ENCODE measurements at regions not wholly inside any gene's neighbourhood (a gene's known extent, or its start where the extent isn't known, plus 50 kb on each side); places are given as distances from the start of the nearest gene placed in this dataset.

DNA sequence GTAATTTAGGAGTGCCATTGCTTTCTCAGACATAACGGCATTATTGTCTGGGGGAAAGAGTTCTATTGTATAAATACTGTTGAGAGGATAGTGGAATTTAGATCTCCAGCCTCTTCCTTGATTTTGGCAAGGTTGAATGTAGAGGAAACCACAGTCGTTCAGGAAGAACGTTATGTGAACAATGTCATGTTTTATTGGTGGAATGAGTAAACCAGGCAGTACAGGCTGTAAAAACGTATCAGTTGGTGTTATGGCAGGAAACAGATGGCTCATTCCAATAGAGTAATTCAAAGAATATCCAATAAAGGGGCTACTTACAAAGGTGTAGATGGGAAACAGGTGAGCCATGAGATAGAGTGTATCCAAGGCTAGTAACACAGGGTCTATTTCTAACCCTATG is 123.6 kb upstream of the SLC35B3 start:
- H3K9me3 ChIP-seq (ENCODE audit: low read depth, low read length), result no peaks in the 10 kb centered on the region
- H3K4me3 ChIP-seq (ENCODE audit: low read length), result no peak overlapping the region
- H3K27me3 ChIP-seq (ENCODE audit: insufficient read depth, low read length), result no peaks in the 10 kb centered on the region
- H3K4me1 ChIP-seq (ENCODE audit: insufficient read depth, low read length), result no peaks in the 10 kb centered on the region

DNA sequence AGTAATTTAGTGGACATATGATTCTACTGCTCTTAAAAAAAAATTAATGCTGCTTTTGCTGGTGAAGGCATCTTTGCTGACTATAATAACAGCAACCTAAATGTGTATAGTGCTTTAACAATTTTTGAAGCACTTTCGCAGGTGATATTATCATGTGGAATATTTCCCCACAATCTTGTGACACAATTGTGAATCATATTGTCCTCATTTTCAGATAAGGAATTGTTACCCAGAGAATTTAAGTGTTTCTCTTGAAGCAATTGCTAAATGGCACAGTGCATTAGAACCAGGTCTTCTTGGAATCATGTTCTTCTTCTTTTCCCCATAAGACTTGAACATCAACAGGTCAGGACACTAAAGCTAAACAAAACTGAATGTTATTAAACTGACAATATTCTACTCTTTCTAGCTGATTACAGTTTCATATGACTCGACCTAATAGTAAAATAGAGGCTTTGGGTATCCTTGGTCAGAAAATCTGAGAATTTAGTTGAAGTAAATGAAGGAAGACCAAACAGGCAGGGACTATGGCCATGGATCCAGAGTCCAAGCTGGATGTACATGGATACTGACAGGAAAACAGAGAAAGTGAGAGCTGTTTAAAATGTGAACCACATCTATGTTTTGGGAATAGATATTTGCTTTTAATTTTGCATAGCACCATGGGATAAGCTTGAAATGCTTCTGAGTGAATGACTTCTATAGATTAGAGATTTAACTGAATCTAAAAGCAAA is 121.8 kb upstream of the SLC35B3 start:
- Histone ChIP-seq H3K9me3 (ENCODE audit: low read depth, low read length) (no peaks in the 10 kb centered on the region), H3K4me3 (ENCODE audit: low read length) (no peak overlapping the region), H3K27me3 (ENCODE audit: insufficient read depth, low read length) (no peaks in the 10 kb centered on the region), H3K4me1 (ENCODE audit: insufficient read depth, low read length) (no peaks in the 10 kb centered on the region)

- Histone ChIP-seq H3K9me3 (ENCODE audit: low read depth, low read length) (no peaks in the 10 kb centered on the region), H3K27me3 (ENCODE audit: insufficient read depth, low read length) (no peaks in the 10 kb centered on the region), H3K4me3 (ENCODE audit: low read length) (no peak overlapping the region), H3K4me1 (ENCODE audit: insufficient read depth, low read length) (no peaks in the 10 kb centered on the region)
These were observed 121.1 kb upstream of the SLC35B3 start for GRCh38 chr6:8556370-8557013.

DNA sequence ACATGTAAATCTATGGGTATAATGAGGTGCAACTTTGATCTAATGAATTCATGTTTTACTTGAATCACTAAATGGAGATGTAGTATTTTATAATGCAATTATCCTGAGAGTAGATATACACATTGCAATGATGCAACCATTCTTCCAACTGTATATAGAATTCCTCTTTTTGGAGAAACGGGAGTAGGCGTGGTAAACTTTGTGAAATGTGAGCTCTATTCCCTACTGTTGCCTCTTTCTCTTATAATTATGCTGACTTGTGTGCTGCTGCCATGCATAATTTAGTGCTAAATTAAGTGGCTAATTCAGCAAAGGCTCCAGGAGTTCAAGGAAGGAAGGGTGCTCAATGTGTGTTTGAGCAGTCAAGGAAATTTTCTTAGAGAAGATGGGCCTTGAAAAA is 116.6 kb upstream of the SLC35B3 start:
- H3K9me3 ChIP-seq (ENCODE audit: low read depth, low read length), result no peaks in the 10 kb centered on the region
- no peaks in the 10 kb centered on the region for H3K4me1 ChIP-seq (ENCODE audit: insufficient read depth, low read length)
- no peak overlapping the region for H3K4me3 ChIP-seq (ENCODE audit: low read length)
- H3K27me3 ChIP-seq (ENCODE audit: insufficient read depth, low read length), result no peaks in the 10 kb centered on the region

GRCh38 chr6:8551386-8551785 is 116.0 kb upstream of the SLC35B3 start:
- Histone ChIP-seq H3K4me3 (ENCODE audit: low read length) (no peak overlapping the region), H3K9me3 (ENCODE audit: low read depth, low read length) (no peaks in the 10 kb centered on the region), H3K4me1 (ENCODE audit: insufficient read depth, low read length) (no peaks in the 10 kb centered on the region), H3K27me3 (ENCODE audit: insufficient read depth, low read length) (no peaks in the 10 kb centered on the region)

DNA sequence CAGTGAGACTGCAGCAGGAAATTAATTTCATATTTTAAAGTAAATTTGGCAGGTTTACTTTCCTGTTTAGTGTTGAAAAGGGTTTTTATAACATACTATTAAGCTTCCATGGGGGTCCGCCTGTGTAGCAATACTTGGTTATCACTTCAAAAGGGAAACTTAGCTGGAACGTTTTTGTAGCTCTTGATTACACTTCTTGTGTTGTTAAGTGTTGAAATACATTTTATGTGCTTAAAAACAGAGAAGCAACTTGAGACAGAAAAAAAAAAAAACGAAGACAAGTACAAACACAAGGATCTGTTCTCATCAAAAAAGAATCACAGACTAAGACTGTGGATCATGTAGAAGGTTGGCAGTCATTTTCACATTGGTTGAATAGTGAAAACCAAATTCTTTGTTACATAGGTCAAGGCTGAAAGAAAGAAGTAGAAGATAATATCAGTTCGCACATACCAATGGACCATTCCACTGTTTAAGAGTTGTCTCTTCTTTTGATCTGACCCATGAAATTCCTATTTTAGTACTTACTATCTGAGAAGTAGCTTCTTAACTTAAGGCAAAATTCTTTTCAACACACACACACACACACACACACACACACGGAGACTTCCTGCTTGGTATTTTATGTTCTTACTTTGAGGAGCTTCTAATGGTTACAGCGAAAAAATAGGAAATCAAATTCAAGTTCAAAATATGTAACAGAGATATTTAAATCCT is 113.9 kb upstream of the SLC35B3 start:
- H3K4me1 ChIP-seq (ENCODE audit: insufficient read depth, low read length), result no peaks in the 10 kb centered on the region
- H3K9me3 ChIP-seq (ENCODE audit: low read depth, low read length), result no peaks in the 10 kb centered on the region
- no peaks in the 10 kb centered on the region for H3K27me3 ChIP-seq (ENCODE audit: insufficient read depth, low read length)
- H3K4me3 ChIP-seq (ENCODE audit: low read length), result no peak overlapping the region

DNA sequence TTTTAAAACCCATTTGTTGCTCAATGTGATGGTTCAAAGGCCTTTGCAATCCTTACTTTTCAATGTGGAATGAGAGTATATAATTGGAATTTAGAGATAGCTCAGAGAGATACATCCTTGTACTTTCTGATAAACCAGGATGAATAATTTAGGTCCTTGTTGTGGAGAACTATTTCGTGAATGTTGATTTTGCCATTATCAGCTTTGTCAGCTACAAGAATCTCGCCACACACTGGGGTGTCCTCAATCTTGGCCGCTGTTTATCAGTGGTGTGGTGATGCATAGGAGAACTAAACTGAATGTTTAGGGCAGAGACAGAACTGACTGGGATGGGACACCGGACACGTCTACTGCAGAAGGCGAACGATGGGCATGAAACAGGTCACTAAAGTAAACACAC is 111.2 kb upstream of the SLC35B3 start:
- Histone ChIP-seq H3K27me3 (ENCODE audit: insufficient read depth, low read length) (no peaks in the 10 kb centered on the region), H3K4me3 (ENCODE audit: low read length) (no peak overlapping the region), H3K9me3 (ENCODE audit: low read depth, low read length) (no peaks in the 10 kb centered on the region), H3K4me1 (ENCODE audit: insufficient read depth, low read length) (no peaks in the 10 kb centered on the region)

DNA sequence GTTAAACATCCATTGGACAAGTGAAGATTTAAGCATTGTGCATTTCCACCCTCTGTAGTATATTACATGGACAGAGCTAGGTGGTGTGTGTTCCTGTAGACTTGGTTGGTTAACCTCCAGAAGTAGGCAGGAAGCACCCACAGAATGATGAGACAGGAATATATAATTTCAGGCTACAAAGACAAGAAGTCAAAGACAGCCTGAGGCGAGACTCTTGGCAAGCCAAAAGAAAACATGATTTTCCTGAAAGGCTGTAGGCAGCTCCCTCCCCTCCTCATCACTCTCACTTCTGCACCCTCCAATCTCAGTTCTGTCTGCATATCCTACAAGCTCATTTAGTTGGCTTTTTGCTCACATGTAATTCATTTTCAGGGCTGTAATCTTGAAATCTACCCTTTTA is 110.0 kb upstream of the SLC35B3 start:
- H3K4me3 ChIP-seq (ENCODE audit: low read length), result no peak overlapping the region
- H3K4me1 ChIP-seq (ENCODE audit: insufficient read depth, low read length), result no peaks in the 10 kb centered on the region
- no peaks in the 10 kb centered on the region for H3K27me3 ChIP-seq (ENCODE audit: insufficient read depth, low read length)
- H3K9me3 ChIP-seq (ENCODE audit: low read depth, low read length), result peaks cover 3% of the 10 kb centered on the region

- Histone ChIP-seq H3K27me3 (ENCODE audit: insufficient read depth, low read length) (no peaks in the 10 kb centered on the region), H3K4me1 (ENCODE audit: insufficient read depth, low read length) (no peaks in the 10 kb centered on the region), H3K9me3 (ENCODE audit: low read depth, low read length) (peaks cover 9% of the 10 kb centered on the region), H3K4me3 (ENCODE audit: low read length) (no peak overlapping the region)
These were observed 108.4 kb upstream of the SLC35B3 start for GRCh38 chr6:8543714-8544113.

GRCh38 chr6:8539453-8539852 is 104.1 kb upstream of the SLC35B3 start:
- H3K4me3 ChIP-seq (ENCODE audit: low read length), result no peak overlapping the region
- no peaks in the 10 kb centered on the region for H3K27me3 ChIP-seq (ENCODE audit: insufficient read depth, low read length)
- no peaks in the 10 kb centered on the region for H3K4me1 ChIP-seq (ENCODE audit: insufficient read depth, low read length)
- peaks cover 9% of the 10 kb centered on the region for H3K9me3 ChIP-seq (ENCODE audit: low read depth, low read length)

DNA sequence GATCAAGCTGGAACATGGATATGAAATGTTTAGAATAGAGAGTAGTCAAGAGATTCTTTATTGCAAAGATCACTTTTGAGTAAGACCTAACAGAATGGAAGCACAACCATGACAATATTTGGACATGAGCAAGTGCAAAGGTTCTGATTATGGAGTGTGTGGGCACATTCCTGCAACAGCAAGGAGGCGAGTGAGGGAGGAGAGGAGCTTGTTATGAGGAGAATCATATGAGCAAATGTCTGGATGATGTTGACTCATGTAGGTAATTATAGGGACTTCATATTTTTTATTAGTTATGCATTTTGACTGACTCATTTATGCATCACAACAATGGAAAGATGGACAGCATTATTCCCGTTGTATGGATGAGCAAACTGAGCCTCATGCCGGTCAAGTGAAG is 100.8 kb upstream of the SLC35B3 start:
- Histone ChIP-seq H3K9me3 (ENCODE audit: low read depth, low read length) (peaks cover 9% of the 10 kb centered on the region), H3K4me1 (ENCODE audit: insufficient read depth, low read length) (no peaks in the 10 kb centered on the region), H3K27me3 (ENCODE audit: insufficient read depth, low read length) (no peaks in the 10 kb centered on the region), H3K4me3 (ENCODE audit: low read length) (no peak overlapping the region)

GRCh38 chr6:8535519-8535918 is 100.2 kb upstream of the SLC35B3 start:
- Histone ChIP-seq H3K27me3 (ENCODE audit: insufficient read depth, low read length) (no peaks in the 10 kb centered on the region), H3K4me1 (ENCODE audit: insufficient read depth, low read length) (no peaks in the 10 kb centered on the region), H3K9me3 (ENCODE audit: low read depth, low read length) (peaks cover 7% of the 10 kb centered on the region), H3K4me3 (ENCODE audit: low read length) (no peak overlapping the region)

DNA sequence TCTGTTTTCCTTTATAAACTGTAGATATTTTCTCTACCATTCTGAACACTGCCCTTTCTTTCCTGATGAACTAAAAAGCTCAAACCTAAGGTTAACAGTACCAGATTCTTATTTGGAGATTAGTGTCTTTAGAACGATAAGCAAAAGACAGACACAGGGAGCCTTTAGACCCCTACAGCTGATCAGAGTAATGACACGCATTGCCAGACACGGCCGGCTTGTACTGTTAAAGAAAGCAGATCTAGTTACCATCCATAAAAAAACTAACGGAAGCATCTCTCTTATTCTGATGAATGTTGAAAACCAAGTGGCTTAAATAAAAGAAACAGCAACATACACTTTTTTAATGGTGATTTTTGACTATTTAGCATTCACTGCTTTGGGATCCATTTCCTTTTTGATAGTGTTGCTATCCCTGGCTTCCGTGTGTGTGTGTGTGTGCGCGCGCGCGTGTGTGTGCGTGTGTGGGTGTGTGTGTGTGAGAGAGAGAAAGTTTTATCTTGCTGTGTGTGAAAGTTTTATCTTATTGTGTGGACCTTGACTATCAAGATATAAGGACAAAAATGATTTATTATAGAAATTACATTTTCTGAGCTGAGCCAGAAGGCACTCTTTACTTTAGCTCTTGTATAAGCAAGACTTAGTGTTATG is 95.6 kb upstream of the SLC35B3 start:
- Histone ChIP-seq H3K4me3 (ENCODE audit: low read length) (no peak overlapping the region), H3K27me3 (ENCODE audit: insufficient read depth, low read length) (no peaks in the 10 kb centered on the region), H3K9me3 (ENCODE audit: low read depth, low read length) (no peaks in the 10 kb centered on the region), H3K4me1 (ENCODE audit: insufficient read depth, low read length) (no peaks in the 10 kb centered on the region)

GRCh38 chr6:8529250-8529649 is 93.9 kb upstream of the SLC35B3 start:
- no peak overlapping the region for H3K4me3 ChIP-seq (ENCODE audit: low read length)
- H3K27me3 ChIP-seq (ENCODE audit: insufficient read depth, low read length), result no peaks in the 10 kb centered on the region
- no peaks in the 10 kb centered on the region for H3K4me1 ChIP-seq (ENCODE audit: insufficient read depth, low read length)
- H3K9me3 ChIP-seq (ENCODE audit: low read depth, low read length), result no peaks in the 10 kb centered on the region

DNA sequence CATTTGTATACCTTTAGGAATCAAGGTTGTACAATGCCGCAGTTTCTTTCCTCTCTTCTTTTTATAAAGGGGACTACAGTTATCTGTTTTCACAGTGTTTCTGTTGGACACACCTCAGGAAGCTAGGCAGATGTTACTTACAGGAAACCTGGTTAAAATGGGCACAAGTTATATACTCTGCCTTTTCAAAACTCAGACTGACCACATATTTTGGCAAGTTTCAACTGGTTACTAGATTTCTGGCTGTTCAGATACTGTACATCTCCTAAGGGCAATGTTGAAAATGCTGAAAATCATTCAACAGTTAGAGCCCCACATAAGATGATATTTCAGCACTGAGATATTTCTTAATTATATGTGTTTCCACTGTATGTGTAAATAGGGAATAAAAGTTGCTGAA is 92.5 kb upstream of the SLC35B3 start:
- H3K9me3 ChIP-seq (ENCODE audit: low read depth, low read length), result no peaks in the 10 kb centered on the region
- no peaks in the 10 kb centered on the region for H3K4me1 ChIP-seq (ENCODE audit: insufficient read depth, low read length)
- no peak overlapping the region for H3K4me3 ChIP-seq (ENCODE audit: low read length)
- no peaks in the 10 kb centered on the region for H3K27me3 ChIP-seq (ENCODE audit: insufficient read depth, low read length)
